A549 (cell line): ENCODE measurements at regions not wholly inside any gene's neighbourhood (a gene's known extent, or its start where the extent isn't known, plus 50 kb on each side); places are given as distances from the start of the nearest gene placed in this dataset.

Experiments used
- EHMT2 ChIP-seq: fragments of 200-600 bp; sonication (generic); IDR thresholded peaks from 2 replicates; pipeline ENCODE4 v1.6.1; 2016; ENCODE audit warnings: antibody characterized with exemption, low read depth, mild to moderate bottlenecking, moderate library complexity
- EP300 ChIP-seq, 2 experiments: fragments of >200 bp; sonication (Bioruptor Twin); formaldehyde crosslinking; IDR thresholded peaks; 2 replicates in 1 of 2; 3 replicates in 1 of 2; pipeline ENCODE4 v1.6.1; 2016 to 2017
- JUN ChIP-seq, 2 experiments: fragments of >200 bp; sonication (Bioruptor Twin); formaldehyde crosslinking; IDR thresholded peaks; 2 replicates in 1 of 2; 3 replicates in 1 of 2; pipeline ENCODE4 v1.6.1; 2016 to 2017
- MAFK ChIP-seq: fragments of 450-650 bp; IDR thresholded peaks from 2 replicates; pipeline ENCODE4 v1.6.1; 2014; ENCODE audit not compliant: partially characterized antibody
- POLR2A ChIP-seq: IDR thresholded peaks from 2 replicates; pipeline ENCODE4 v1.6.1; 2012; ENCODE audit warnings: mild to moderate bottlenecking, low read length
- RAD21 ChIP-seq, 2 experiments: fragments of >200 bp in 1 of 2; sonication (Bioruptor Twin) in 1 of 2; formaldehyde crosslinking in 1 of 2; IDR thresholded peaks in 1 of 2; conservative IDR thresholded peaks in 1 of 2; 2 replicates in 1 of 2; 3 replicates in 1 of 2; pipeline ENCODE4 v1.6.1; 2012 to 2018; ENCODE audit warnings: inconsistent platforms in 1 of 2
- ZNF302 ChIP-seq: fragments of 250-450 bp; sonication (Bioruptor Pico); IDR thresholded peaks from 2 replicates; pipeline ENCODE4 v1.9.0; 2021; ENCODE audit warnings: inconsistent platforms, mild to moderate bottlenecking, moderate library complexity
- TF ChIP-seq, protein P1 (sequence below): fragments of >200 bp; sonication (Bioruptor Twin); formaldehyde crosslinking; IDR thresholded peaks from 3 replicates; pipeline ENCODE4 v1.5.1; 2016
- TF ChIP-seq, protein P2 (sequence below): fragments of >200 bp; sonication (Bioruptor Twin); formaldehyde crosslinking; IDR thresholded peaks from 2 replicates; pipeline ENCODE4 v1.6.1; 2016
- TF ChIP-seq, protein P3 (sequence below): IDR thresholded peaks from 2 replicates; pipeline ENCODE4 v1.6.1; 2012

DNA sequence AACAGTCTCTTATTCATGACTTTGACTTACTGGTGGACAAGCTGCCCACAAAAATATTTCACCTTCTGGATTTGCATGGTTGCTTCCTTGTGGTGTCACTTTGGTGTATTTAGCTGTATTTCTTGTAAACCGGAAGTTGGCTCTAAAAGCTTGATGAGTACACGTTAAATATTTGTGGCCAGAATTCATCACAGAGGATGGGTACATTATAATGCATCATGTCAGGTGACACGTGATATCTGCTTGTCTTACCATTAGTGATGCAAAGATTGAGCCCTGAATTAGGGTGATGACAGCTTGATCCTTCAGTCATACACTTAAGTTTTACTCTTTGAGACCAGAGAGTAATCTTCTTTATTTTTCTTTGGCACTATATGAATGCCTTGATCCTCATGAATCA, 188.3 kb upstream of the RPS6KA3 start:
- TF ChIP-seq ZNF302 (CRISPR knock-in tag) (no peak), RAD21 (conservative IDR thresholded peaks at IDR 0.05 in 1 of 2, IDR thresholded peaks at IDR 0.05 in 1 of 2) (no peak), POLR2A (no peak), JUN (IDR thresholded peaks at IDR 0.05) (no peak), MAFK (no peak), EHMT2 (no peak), EP300 (IDR thresholded peaks at IDR 0.05) (no peak)
- TF ChIP-seq, protein P1, sequence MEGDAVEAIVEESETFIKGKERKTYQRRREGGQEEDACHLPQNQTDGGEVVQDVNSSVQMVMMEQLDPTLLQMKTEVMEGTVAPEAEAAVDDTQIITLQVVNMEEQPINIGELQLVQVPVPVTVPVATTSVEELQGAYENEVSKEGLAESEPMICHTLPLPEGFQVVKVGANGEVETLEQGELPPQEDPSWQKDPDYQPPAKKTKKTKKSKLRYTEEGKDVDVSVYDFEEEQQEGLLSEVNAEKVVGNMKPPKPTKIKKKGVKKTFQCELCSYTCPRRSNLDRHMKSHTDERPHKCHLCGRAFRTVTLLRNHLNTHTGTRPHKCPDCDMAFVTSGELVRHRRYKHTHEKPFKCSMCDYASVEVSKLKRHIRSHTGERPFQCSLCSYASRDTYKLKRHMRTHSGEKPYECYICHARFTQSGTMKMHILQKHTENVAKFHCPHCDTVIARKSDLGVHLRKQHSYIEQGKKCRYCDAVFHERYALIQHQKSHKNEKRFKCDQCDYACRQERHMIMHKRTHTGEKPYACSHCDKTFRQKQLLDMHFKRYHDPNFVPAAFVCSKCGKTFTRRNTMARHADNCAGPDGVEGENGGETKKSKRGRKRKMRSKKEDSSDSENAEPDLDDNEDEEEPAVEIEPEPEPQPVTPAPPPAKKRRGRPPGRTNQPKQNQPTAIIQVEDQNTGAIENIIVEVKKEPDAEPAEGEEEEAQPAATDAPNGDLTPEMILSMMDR = no peak
- TF ChIP-seq, protein P2, sequence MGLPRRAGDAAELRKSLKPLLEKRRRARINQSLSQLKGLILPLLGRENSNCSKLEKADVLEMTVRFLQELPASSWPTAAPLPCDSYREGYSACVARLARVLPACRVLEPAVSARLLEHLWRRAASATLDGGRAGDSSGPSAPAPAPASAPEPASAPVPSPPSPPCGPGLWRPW = no peak
- TF ChIP-seq, protein P3, sequence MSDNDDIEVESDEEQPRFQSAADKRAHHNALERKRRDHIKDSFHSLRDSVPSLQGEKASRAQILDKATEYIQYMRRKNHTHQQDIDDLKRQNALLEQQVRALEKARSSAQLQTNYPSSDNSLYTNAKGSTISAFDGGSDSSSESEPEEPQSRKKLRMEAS = no peak
